ENCODE measurements at regions not wholly inside any gene's neighbourhood (a gene's known extent, or its start where the extent isn't known, plus 50 kb on each side); places are given as distances from the start of the nearest gene placed in this dataset.

- no peak for TF ChIP-seq POLR2A (IDR thresholded peaks at IDR 0.05)
- TF ChIP-seq CTCF (IDR thresholded peaks at IDR 0.05 in 4 of 5, conservative IDR thresholded peaks at IDR 0.05 in 1 of 5), result no peak
Measured at GRCh38 chr6:37101991-37102298, 68.0 kb upstream of the PIM1 start.
